ENCODE measurements at regions not wholly inside any gene's neighbourhood (a gene's known extent, or its start where the extent isn't known, plus 50 kb on each side); places are given as distances from the start of the nearest gene placed in this dataset.

DNA sequence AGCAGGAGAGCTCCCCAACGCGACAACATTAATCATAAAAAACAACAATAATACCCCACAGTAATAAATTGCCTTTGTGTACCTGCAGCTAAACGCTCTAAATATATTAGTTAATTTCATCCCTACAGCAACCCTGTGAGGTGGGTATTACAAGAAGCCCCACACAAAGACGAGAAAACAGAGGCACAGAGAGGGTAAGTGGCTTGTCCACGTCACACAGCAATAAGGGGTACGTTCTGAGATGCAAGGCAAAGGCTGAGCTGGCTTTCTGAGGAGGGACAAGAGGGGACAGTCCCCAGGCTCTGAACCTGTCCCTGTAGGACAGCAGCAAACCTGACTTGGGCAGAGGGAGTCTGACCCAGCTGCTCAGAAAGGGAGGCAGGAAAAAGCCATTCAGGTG, 78.2 kb downstream of the NCOR2 start:
- no peak for DNase-seq

DNA sequence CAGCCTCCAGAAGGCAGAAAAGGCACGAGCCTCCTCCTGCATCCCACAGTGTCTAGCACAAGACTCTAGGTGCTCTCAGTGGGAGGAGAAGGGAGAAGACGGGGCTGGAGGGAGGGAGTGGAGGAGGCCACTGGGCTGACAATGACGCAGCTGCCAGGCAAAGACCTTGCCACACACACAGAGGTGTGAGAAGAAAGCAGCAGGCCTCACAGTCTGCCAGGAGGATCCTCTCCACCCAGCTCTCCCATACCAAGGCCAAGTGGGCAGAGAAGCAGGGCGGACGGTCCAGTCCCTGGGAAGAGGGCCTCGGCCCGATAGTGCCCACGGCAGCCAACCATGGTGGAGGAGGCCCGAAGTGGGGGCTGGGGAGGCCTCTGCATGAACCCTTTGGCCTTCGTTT, 78.9 kb downstream of the NCOR2 start:
- DNase-seq, result no peak

DNA sequence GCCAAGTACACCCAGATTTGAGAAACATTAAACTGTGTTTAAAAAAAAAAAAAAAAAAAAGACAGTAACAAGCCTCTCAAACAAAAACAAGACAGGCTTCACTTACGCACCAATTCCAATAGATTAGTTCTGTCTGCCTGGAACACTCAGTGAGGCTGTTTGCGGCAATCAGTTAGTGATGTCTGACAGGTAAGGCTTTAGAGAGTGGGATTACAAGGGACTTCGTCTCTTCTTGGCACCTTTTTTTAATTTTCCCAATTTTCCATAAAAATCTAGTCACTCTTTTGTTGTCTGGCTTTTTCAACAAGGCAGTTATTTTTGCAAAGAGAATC, 79.6 kb downstream of the NCOR2 start:
- DNase-seq, result no peak

DNA sequence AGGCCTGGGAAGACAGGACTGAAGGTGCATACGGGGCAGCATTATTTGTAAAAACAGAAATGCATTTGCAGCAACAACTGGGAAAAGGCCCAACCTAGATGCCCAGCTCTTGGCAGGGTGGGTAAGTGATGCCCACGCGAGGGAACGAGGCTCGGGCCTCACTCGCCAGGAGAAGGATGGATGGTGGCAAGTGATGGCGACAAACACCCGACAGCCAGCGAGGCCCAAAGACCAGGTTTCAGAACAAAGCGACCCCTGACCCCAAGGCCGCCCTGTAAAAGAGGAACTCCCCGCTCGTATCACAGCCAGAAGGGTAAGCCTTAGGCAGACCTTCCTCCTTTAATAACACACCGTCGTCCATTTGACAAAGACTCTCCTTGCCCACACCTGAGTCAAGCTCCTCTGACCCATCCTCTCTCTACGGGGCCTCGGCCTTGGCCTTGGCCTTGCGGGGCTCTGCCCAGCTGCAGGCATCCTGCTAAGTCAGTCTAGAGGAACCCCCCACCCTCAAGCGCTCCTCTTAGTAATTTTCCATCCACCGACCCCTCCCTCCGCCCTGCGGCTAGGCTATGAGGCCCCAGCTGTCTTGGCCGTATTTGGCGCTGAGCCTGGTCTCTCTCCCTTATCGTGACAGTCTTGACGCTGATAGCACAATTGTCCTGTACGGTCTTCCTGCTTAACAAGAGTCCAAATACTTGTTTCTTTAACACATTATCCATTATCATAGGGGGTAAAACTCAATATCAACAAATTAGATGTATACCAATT, 80.2 kb downstream of the NCOR2 start:
- DNase-seq, result no peak

DNA sequence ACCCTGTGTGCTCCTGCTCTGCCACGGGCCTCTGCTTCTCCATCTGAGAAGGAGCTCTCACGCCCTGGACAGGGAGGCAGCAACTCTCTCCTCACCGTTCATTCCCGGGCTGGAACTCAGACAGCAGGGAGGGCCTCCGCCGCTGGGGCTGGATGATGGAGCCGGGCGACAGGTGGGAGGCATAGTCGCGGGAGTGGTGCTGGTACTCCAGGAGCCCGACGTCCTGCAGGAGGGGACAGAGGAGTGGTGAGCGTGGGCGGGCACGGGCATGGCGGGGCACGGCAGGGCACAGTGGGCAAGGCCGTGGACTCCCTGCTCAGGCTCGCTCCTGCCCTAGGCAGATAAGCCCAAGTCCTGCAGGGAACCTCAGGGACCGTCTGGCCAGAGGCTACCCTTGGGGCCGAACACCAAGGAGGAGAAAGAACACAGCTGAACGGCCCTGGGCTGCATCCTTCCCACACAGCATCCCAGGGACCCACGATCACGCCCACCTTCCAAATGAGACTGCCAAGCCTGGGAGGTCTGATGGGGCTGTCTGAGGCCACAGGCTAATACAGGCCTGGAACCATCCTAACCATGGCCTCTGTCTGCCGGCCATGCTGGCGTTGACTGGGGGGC, 81.0 kb downstream of the NCOR2 start:
- no peak for DNase-seq

DNA sequence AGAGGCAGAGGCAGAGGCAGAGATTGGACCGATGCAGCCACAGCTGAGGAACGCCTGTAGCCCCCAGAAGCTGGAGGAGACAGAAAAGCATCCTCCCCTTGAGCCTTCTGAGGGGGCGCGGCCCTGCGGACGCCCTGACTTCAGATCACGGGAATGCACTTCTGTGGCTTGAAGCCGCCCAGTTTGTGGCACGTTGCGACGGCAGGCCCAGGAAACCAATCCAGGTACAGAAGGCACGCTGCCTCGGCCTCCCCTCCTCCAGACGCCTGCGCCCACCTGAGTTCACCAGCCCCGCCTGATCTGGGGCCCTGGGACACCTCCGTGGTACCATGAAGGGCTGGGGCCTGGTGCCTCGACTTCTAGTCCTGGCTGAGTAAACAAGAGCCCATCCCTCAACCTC, 82.0 kb downstream of the NCOR2 start:
- DNase-seq, result no peak

DNA sequence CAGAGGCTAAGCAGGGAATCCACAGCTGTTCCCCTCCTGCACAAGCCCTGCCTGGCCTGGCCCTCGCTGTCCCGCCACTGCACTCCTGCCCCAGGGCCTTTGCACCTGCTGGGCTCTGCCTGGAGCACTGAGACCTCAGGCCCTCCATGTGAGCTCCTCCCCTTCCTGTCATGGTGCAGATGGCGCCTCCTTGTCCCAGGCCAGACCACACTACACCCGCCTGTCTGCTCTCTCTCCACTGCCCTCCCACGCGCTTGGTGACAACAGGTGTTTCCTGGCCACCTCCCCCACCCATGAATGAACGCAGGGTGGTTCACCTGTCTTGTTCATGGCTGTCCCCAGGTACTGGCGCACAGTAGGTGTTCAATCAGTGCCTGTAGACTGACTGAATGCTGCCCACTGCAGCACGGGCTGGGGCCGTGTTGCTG, 82.9 kb downstream of the NCOR2 start:
- DNase-seq, result no peak

DNA sequence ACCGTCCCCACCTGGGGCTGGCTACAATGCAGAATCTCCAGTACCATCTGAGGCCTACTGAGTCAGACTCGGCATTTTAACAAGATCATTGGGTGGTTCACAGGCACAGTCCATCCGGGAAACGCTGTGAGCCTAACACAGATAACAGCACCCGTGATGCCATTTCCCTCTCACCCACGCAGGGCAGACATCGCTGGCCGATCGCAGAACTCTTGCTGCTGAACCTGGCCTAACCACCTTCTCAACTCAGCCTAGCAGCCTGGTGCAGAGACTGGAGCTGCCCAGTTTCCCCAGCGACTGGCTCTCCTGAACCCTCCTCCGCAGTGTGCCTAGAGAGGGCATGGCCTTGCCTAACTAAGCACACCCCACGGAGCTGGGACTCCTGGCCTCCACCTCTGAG, 83.3 kb downstream of the NCOR2 start:
- DNase-seq, result no peak

DNA sequence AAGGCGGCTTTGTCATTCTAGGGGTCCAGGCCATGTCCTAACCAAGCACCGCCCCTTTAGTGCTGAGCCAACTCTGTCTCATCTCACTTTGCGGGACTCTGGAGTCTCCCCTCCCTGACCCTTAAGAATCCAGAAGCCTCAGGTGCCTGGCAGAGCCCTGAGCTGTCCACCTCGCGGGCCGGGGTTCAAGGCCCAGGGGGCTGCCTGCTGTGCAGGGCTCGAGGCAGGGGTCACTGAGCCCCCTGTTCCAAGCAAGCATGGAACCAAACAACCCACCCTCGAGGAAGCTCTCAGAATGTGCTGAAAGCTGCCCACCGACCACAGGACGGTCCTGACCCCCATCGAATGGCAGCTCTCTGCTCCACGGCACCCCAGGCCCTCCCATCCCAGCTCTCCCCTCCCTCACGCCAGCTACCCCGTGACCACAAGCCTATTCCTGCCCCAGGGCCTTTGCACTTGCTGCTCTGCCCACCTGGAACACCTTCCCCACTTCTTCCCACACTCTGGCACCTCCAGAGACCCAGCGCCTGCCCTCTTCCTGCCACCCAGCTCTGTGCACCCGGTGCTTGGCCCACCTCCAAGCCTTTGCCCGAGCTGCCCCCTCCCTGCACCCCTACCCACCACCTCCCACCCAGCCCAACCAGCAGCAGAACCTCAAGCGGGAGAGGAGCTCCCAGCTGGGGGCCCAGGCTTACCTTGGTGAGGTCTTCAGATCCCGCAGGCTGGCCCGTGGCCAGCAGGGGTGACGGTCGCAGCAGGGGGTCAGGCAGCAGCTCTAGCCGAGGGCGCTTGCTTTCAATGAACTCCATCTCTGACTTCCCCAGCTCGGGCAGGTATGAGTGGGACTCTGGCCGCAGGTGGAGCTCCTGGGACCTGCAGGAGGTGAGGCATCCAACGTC, 84.3 kb downstream of the NCOR2 start:
- DNase-seq, result no peak

DNA sequence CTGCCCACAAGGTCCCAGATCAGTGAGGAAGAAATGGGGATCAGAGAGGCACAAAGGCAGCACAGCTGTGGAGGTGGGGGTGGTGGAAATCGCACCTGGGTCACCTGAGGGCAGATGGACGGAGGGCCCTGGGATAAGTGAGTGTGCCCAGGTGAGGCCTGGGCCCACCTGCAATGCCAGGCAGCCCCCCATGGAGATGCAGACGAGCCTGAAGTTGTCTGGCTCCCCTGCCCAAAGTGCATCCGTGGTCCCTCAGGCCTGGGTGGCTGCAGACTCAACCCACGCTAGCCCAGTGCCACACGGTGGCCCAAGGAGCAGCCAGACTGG, 84.9 kb downstream of the NCOR2 start:
- DNase-seq, result no peak

DNA sequence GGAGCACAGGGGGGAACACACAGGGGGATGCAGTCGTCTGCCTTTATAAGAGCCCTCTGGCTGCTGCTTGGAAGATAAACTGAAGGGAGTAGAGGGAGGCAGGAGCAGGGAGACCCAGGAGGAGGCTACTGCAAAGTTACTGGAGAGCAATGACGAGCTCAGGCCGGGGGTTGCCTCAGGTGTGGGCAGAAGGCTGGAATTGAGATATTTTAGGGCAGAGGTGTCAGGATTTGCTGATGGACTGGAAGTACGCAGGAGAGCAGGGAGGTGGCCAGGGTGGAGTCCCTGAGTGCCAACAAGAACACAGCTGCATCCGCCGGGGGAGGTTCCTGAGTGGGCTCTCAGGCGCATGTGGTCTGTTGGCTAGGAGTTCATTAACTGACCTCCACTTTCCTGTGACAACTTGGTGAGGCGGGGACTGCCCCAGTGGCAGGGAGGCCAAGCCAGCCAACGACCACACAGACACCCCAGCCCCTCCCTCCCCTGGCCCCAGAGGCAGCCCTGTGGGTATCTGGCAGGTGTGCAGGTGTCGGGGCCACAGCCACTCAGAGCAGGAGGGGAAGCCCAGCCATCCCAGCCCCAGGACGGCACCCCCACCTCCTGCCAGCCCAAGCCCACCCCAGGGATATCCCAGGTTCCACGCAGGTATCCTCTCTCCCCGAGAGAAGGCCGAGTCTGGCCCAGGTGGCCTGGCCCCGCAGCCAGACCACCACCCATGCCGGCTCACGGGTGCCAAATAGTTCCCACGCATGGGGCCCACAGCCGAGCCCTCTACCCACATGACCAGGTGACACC, 85.4 kb downstream of the NCOR2 start:
- no peak for DNase-seq

DNA sequence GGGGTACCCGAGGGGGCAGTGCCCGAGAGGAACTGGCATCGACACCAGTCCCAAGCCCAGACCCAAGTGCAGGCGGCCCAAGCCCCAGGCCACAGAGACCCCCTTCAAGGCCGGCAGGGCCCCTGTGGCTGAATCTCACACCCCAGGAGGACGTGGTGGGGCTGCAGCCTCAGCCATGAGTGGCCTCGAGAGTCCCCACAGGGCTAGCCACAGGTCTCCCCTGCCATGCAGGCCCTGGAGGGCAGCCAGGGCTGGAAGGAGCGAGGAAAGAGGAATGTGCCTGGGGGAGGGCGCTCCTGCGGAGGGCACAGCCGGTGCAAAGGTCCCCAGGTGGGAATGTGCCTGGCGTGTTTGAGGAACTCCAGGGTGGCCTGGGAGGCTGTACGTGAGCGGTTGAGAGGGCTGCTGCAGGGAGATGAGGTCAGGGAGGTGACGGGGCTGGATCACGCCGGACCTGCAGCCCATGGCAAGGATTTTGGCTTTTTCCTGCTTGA, 86.1 kb downstream of the NCOR2 start:
- no peak for DNase-seq

DNA sequence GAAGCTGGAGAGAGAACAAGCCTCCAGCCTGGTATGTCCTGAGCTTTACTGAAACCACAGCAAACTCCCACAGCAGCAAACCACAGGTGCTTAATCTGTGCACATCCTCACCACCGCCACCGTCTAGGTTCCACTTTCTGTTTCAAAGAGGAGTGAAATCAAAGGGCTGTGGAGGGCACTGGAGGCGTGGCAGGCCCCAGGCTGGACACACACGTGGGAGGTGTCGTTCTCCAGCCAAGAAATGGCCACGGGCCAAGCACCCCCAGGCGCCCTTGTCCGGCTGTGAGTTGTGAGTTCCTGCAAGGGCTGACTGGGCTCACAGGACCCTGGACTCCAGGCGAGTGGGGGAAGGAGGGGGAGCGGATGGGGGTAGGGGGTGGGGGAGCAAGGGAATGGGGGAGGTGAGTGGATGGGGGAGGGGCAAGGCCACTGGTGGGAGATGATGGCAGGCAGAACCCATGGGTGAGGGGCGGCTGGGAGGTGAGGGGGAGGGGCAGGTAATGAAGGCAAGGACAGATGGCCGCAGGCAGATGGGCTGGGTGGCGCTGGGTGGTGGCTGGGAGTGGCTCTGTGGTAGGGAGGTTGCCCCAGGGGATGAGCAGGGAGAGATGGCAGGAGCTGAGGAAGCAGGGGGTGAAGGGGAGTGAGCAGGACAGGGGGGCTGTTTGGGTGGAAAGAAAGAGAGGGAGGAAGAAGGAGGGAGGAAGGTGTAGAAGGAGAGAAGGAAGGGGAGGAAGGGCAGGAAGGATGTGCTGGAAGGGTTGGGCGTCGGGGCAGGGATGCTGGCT, 86.7 kb downstream of the NCOR2 start:
- DNase-seq, result no peak

DNA sequence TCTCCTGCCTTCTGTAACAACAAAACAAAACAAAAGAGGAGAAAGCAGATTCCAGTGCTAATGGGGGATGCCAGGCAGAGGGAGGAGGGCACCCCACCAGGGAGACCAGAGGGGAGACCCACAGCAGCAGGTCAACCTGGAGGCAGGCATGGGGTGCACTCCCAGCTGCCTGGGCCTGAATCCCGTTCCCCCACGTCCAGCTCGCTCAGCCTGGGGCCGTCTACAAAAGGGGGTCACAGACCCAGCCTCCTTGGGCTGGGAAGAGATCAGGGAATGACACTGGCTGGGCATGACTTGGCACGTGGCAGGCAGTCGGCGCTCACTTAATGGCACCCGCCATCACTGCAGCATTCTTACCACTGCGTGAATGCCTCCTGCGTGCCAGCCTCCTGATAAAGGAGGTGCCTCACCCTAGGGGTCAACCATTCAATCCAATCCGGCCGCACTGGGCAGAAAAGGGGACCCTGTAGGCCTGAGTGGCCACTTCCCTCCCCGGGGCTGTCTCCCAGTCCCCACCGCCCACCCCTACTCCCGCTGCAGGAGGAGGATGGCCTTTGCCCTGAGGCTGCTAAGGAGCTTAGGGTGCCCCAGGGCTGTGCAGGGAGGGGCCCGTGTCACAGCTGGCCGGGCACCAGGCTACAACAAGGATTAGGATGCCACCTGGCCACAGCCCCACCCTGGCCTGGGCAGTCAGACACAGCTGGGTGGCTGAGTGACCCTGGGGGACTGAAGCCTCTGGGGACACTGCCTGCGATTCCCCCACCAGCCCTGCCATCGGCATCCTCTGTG, 87.5 kb downstream of the NCOR2 start:
- no peak for DNase-seq

DNA sequence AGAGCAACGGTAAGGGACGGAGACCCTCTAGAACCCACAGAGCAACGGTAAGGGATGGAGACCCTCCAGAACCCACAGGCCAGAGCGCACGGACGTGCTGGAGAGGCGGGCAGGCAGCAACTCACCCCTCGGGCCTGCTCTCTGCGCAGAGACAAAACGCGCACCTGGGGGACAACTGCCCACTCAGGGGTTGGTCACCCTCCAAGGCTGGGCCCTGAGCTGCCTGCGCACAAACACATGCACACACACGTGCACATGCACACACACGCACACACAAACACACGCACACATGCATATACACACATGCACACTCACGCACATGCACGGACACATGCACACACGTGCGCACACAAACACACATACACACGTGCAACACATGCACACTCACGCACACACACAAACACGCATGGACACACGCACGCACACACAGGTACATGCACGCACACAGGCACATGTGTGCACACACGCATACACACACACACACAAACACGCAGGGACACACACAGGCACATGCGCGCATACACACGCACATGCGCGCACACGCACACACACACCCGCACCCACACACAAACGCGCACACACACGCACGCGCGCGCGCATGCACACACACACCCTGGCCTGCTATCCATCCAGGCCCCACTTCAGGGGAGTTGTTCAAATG, 88.3 kb downstream of the NCOR2 start:
- no peak for DNase-seq

DNA sequence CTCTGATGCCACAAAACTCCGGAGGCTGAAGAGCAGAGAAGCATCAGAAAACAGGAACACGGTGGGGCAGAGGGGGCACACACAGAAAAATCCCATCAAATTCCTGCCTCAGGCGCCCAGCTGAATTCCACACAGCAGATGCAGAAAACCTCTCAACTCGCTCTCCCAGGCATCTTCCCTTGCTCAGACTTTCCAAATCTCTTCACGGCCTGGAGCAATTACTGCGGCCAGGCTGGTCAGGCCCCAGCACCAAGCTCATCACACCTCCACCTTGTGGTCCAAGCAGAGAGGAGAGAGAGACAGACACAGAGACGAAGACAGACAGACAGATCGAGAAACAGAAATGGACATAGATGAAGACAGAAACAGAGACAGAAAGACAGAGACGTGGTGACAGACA, 89.0 kb downstream of the NCOR2 start:
- DNase-seq, result no peak

DNA sequence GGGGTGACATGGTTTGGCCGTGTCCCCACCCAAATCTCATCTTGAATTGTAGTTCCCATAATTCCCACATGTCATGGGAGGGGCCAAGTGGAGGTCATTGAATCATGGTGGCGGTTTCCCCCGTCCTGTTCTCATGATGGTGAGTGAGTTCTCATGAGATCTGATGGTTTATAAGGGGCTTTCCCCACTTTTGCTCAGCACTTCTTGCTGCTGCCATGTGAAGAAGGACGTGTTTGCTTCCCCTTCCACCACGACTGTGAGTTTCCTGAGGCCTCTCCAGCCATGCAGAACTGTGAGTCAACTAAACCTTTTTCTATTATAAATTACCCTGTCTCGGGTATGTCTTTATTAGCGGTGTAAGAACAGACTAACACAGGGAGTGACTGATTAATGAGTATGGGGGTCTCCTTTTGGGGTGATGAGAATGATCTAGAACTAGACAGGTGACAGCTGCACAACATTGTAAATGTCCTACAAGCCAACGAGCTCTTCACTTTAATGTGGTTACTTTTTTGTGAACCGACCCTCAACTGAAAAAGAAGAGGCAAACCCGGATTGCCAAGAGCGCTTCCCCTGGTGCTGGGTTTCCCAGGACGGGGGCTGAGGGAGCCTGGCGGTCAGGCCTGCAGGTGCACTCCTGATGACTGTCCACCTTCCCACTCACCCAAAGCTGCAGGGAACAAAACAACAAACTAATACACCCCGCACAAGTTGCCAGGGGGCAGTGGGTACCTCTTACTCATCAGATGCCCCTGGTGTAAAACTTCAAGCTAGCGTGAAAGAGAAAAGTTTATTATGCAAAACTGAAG, 90.1 kb downstream of the NCOR2 start:
- DNase-seq, result no peak

DNA sequence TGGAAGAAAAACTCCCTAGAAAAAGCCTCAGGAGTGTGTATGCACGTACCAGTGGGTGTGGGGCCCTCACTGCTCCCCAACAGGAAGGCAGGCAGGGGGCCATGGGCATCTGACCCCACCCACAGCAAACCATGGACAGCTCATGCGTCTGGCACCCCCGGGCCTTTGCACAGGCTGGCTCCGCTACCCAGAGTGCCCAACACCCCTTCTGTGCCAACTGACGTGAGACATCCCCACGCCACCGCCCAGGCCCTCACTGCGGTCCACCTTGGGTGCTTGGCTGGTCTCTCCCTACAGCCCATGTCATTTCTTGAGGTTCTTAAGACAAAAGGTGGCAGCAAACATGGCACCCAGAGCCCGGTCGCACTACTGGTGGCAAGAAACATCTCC, 91.4 kb downstream of the NCOR2 start:
- DNase-seq, result no peak

DNA sequence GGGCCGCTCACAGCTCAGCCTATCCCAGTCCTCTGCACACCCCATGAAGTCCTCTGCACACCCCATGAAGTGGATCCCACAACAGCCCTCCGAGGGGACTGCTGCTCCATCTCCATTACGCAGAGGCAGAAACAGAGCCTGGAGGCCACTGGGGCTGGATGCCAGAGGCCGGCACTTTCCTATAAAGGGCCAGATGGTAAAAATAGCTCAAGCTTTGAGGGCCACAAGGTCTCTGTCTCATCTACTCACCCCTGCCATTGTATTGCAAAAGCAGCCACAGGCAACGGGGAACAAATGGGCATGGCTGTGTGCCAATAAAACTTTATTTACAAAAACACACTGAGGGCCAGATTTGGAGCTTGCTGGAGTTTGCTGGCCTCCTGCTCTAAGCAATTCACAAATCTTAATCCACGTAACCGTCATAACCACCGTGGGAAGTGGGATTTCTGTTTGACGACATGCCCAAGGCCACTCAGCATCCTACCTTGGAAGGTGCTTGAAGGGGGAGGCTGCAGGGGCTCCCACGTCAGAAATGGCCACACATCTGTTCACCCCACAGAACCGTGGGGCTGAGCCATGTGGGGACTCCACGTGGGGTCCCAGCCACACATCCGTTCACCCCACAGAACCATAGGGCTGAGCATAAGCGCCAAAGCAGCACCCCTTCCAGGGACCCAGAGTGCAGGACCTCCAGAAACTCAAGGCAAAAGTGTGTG, 92.0 kb downstream of the NCOR2 start:
- no peak for DNase-seq

All from fibroblast of skin of right quadriceps (primary cell).